ENCODE measurements at regions not wholly inside any gene's neighbourhood (a gene's known extent, or its start where the extent isn't known, plus 50 kb on each side); places are given as distances from the start of the nearest gene placed in this dataset.

DNA sequence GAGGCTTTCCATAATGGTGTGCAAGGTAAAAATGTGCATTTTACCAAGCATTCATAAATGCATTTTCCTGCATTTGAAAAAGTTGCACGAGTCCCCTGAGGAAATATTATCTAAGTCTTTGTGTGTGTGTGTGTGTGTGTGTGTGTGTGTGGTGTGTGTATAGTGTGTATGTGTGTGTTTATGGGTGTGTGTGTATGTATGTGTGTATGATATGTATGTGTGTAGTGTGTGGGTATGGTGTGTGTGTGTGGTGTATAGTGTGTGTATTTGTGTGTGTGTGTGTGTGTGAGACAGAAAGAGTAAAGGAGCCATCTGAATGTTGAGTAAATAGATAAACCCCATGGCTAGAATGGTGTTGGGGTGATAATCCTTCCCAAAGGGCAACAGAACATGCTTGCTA is 229.6 kb upstream of the TBC1D5 start:
- no peak for DNase-seq
- Histone ChIP-seq H3K9me3 (ENCODE audit: control insufficient read depth, low read length) (no peaks in the 10 kb centered on the region), H3K4me3 (ENCODE audit: low read length) (no peak overlapping the region), H3K4me1 (ENCODE audit: control insufficient read depth, insufficient read depth, low read length) (peaks cover 6% of the 10 kb centered on the region), H3K36me3 (ENCODE audit: control insufficient read depth, insufficient read depth, low read length) (no peaks in the 10 kb centered on the region), H3K9ac (ENCODE audit: extremely low read depth, low read length, poor library complexity, severe bottlenecking) (no peak overlapping the region), H3K27me3 (ENCODE audit: control insufficient read depth, insufficient read depth, low read length, poor library complexity, severe bottlenecking) (no peaks in the 10 kb centered on the region), H3K27ac (ENCODE audit: low read depth, low read length) (no peak overlapping the region)
- Mint-ChIP-seq H3K4me1 (peaks cover 30% of the 10 kb centered on the region), H3K9me3 (no peaks in the 10 kb centered on the region), H3K27me3 (ENCODE audit: insufficient read depth) (no peaks in the 10 kb centered on the region), H3K4me3 (no peak overlapping the region), H3K36me3 (ENCODE audit: low read depth) (peaks cover 3% of the 10 kb centered on the region), H3K27ac (no peak overlapping the region)
- WGBS, 2 experiments (ENCODE audit: insufficient coverage in 1 of 2, insufficient read length in 1 of 2), result 100% methylated on average over 1 of the region's 1 CpG; no CpG with 5 or more reads in 1 of the 2 experiments
- TF ChIP-seq CTCF (conservative IDR thresholded peaks at IDR 0.05), result no peak

DNA sequence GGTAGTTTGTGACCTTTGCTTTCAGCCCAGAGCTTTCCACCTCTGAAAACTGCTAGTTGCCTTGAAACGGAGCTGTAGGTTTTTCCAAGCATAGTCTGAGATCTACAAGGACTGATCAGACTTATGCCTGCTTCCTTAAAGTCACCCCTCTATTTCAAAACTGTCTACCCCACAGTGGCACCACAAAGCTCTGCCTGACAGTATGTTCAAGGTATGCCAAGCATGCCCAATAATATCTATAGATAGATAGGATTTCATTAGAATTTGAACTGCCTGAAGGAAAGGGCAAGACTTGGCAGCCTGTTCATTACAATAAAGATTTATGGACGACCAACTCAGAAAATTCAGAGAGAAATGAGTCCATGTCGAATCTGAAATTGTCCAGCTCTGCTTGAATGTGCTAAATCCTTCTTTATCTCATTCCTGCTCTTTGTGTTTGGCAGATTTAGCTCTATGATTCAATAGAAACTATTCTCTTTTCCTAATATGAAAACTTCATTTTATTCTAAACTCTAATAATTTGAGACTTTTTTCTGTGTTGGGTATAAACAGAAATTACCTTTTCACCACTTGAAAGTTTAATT is 227.6 kb upstream of the TBC1D5 start:
- WGBS, 2 experiments (ENCODE audit: insufficient coverage in 1 of 2, insufficient read length in 1 of 2), result 89 to 93% methylated on average over 2 to 3 of the region's 3 CpGs
- Histone ChIP-seq H3K27ac (ENCODE audit: low read depth, low read length) (no peak overlapping the region), H3K4me1 (ENCODE audit: control insufficient read depth, insufficient read depth, low read length) (peaks cover 6% of the 10 kb centered on the region), H3K27me3 (ENCODE audit: control insufficient read depth, insufficient read depth, low read length, poor library complexity, severe bottlenecking) (no peaks in the 10 kb centered on the region), H3K9me3 (ENCODE audit: control insufficient read depth, low read length) (no peaks in the 10 kb centered on the region), H3K4me3 (ENCODE audit: low read length) (no peak overlapping the region), H3K9ac (ENCODE audit: extremely low read depth, low read length, poor library complexity, severe bottlenecking) (no peak overlapping the region), H3K36me3 (ENCODE audit: control insufficient read depth, insufficient read depth, low read length) (no peaks in the 10 kb centered on the region)
- Mint-ChIP-seq H3K27me3 (ENCODE audit: insufficient read depth) (no peaks in the 10 kb centered on the region), H3K4me1 (peaks cover 23% of the 10 kb centered on the region), H3K9me3 (no peaks in the 10 kb centered on the region), H3K4me3 (no peak overlapping the region), H3K36me3 (ENCODE audit: low read depth) (peaks cover 3% of the 10 kb centered on the region), H3K27ac (peak overlapping the region; percentile 30)
- DNase-seq, result no peak
- TF ChIP-seq CTCF (conservative IDR thresholded peaks at IDR 0.05), result no peak

DNA sequence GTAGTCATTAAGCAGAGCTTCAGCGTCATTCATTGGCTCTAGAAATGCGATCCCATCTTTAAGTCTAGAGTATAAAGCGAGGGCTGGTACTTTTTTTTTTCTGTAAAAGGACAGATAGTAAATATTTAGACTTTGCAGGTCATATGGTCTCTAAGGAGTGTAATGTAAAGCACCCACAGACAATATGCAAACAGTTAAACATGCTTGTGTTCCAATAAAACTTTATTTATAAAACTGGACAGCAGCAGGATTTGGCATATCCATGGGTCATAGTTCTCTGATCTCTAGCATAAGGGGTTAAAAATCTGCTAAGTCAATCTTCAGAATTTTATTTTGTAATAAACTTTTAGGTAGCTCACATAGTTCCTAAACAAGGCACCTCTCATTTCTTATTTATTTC is 226.8 kb upstream of the TBC1D5 start:
- Histone ChIP-seq H3K9me3 (ENCODE audit: control insufficient read depth, low read length) (no peaks in the 10 kb centered on the region), H3K9ac (ENCODE audit: extremely low read depth, low read length, poor library complexity, severe bottlenecking) (no peak overlapping the region), H3K27me3 (ENCODE audit: control insufficient read depth, insufficient read depth, low read length, poor library complexity, severe bottlenecking) (no peaks in the 10 kb centered on the region), H3K27ac (ENCODE audit: low read depth, low read length) (no peak overlapping the region), H3K4me3 (ENCODE audit: low read length) (no peak overlapping the region), H3K36me3 (ENCODE audit: control insufficient read depth, insufficient read depth, low read length) (no peaks in the 10 kb centered on the region), H3K4me1 (ENCODE audit: control insufficient read depth, insufficient read depth, low read length) (peaks cover 6% of the 10 kb centered on the region)
- no peak for TF ChIP-seq CTCF (conservative IDR thresholded peaks at IDR 0.05)
- Mint-ChIP-seq H3K4me3 (no peak overlapping the region), H3K36me3 (ENCODE audit: low read depth) (peaks cover 3% of the 10 kb centered on the region), H3K27me3 (ENCODE audit: insufficient read depth) (no peaks in the 10 kb centered on the region), H3K4me1 (peaks cover 23% of the 10 kb centered on the region), H3K27ac (no peak overlapping the region), H3K9me3 (no peaks in the 10 kb centered on the region)
- WGBS, 2 experiments (ENCODE audit: insufficient coverage in 1 of 2, insufficient read length in 1 of 2), result 95 to 97% methylated on average over 3 of the region's 3 CpGs
- no peak for DNase-seq

Measured in endodermal cell (in vitro differentiated cells).